Mucosa of descending colon (tissue), 3 donors: ENCODE measurements at regions not wholly inside any gene's neighbourhood (a gene's known extent, or its start where the extent isn't known, plus 50 kb on each side); places are given as distances from the start of the nearest gene placed in this dataset.

ENCODE experiments used
- ATAC-seq: fragments of 200-7000 bp; cut with Tn5 transposase; one replicate; pipeline ENCODE4 v1.9.1; 2020; ENCODE audit warnings: mild to moderate bottlenecking, moderate library complexity
- DNase-seq, 3 donors: peaks; one replicate each; pipeline ENCODE4 v3.0.0-alpha.2; 2020
- H3K36me3 ChIP-seq: fragments of 200-600 bp; one replicate; pipeline ENCODE4 v1.8.0; 2021; ENCODE audit warnings: low read depth, mild to moderate bottlenecking
- H3K4me1 ChIP-seq: fragments of 200-600 bp; one replicate; pipeline ENCODE4 v1.8.0; 2021; ENCODE audit warnings: low read depth, mild to moderate bottlenecking
- H3K4me3 ChIP-seq: fragments of 200-600 bp; one replicate; pipeline ENCODE4 v1.8.0; 2021; ENCODE audit warnings: mild to moderate bottlenecking
- H3K9me3 ChIP-seq: fragments of 200-600 bp; one replicate; pipeline ENCODE4 v1.8.0; 2021; ENCODE audit warnings: mild to moderate bottlenecking
- intact Hi-C, 2 donors: fragments of 100-400 bp; cut with DNase I in 1 of 2; cut with micrococcal nuclease in 1 of 2; formaldehyde crosslinking; loops; one replicate each; pipeline versions ENCODE4 v1.11.0 to v1.11.1; 2022; cut with DNase I, micrococcal nuclease
- TF ChIP-seq, protein P1 (sequence below): fragments of 200-600 bp; IDR thresholded peaks from one replicate; pipeline ENCODE4 v1.8.0; 2022; ENCODE audit warnings: antibody characterized with exemption, mild to moderate bottlenecking
- donor health status: DM: no; HTN: no; CAD: no; lungs with moderate emphysema.
- donor health status: DM: no; HTN: no; CAD: no.
- donor health status: DM: no; HTN: yes; CAD: no.

GRCh38 chr7:68015978-68016532, 1019.4 kb downstream of the TYW1 start:
- ATAC-seq, result no peak
- TF ChIP-seq, protein P1, sequence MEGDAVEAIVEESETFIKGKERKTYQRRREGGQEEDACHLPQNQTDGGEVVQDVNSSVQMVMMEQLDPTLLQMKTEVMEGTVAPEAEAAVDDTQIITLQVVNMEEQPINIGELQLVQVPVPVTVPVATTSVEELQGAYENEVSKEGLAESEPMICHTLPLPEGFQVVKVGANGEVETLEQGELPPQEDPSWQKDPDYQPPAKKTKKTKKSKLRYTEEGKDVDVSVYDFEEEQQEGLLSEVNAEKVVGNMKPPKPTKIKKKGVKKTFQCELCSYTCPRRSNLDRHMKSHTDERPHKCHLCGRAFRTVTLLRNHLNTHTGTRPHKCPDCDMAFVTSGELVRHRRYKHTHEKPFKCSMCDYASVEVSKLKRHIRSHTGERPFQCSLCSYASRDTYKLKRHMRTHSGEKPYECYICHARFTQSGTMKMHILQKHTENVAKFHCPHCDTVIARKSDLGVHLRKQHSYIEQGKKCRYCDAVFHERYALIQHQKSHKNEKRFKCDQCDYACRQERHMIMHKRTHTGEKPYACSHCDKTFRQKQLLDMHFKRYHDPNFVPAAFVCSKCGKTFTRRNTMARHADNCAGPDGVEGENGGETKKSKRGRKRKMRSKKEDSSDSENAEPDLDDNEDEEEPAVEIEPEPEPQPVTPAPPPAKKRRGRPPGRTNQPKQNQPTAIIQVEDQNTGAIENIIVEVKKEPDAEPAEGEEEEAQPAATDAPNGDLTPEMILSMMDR, result no peak

DNA sequence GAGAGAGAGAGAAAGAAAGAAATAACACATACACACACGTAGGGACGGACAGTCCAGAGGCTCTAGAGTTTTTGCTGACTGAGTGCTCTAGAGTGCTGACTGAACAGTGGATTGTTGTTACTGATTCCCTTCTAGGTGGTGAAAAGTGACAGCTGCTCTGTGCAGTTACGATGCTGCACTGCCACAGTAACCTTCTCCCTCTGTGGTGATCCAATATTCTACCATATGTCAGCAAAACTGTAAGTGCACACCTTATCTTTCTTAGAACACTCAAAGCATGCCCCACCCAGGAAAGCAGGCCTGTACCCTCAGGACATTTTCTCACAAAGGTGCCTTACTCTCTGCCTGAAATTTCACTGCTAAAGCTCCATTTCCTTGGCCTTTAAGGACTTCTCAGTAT, 1023.5 kb downstream of the TYW1 start:
- H3K4me1 ChIP-seq, result no peaks in the 10 kb centered on the region
- intact Hi-C loops, result no loop called here
- DNase-seq (no peak), ATAC-seq (no peak)
- H3K36me3 ChIP-seq, result no peaks in the 10 kb centered on the region
- TF ChIP-seq, protein P1, result no peak
- H3K4me3 ChIP-seq, result no peak overlapping the region
- H3K9me3 ChIP-seq, result peaks cover 83% of the 10 kb centered on the region

More at GRCh38 chr7:68015978-68016532, 1019.4 kb downstream of the TYW1 start:
- H3K4me1 ChIP-seq, result no peaks in the 10 kb centered on the region
- peaks cover 67% of the 10 kb centered on the region for H3K9me3 ChIP-seq
- no peak overlapping the region for H3K4me3 ChIP-seq
- no peak for DNase-seq
- intact Hi-C loops, result no loop called here
- no peaks in the 10 kb centered on the region for H3K36me3 ChIP-seq

DNA sequence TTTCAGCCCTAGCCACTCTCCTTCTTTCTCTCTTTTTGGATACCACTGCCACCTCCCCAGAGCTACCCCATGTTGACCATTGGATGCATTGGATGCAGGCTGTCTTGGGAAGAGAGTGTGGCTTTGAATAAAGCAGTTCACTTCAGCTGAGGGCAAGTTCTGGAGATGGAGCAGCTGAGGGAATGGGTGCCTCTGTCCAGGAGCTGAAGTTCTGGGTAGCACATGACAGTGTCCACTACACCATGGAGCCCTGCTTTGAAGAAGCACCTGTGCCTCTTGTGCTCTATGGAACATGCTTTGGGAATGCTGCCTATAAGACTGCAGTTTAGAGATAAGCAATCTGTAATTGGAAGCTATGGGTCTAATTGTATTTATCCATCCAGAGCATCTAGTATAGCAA, 1028.7 kb downstream of the TYW1 start:
- no peak for ATAC-seq
- Histone ChIP-seq H3K4me3 (no peak overlapping the region), H3K9me3 (peaks cover 59% of the 10 kb centered on the region), H3K36me3 (no peaks in the 10 kb centered on the region), H3K4me1 (no peaks in the 10 kb centered on the region)
- TF ChIP-seq, protein P1, result no peak
- no peak for DNase-seq
- intact Hi-C loops, result no loop called here

DNA sequence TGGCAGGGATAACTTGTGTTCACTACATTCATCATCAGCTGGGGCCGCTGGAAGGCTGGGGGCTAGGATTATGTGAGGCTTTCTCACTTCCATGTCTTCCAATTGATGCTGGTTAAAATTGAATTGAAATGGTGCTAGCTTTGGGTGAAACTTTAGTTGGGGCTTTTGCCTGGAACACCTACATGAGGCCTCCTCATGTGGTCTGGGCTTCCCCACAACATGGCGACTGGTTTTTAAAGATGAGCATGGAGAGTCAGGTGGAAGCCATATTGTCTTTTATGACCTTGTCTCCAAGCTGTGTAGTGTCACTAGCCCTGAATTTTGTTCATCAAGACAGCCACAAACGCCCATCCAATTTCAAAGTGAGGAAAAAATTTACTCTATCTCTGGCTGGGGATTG, 1033.9 kb downstream of the TYW1 start:
- Histone ChIP-seq H3K36me3 (no peaks in the 10 kb centered on the region), H3K4me3 (no peak overlapping the region), H3K4me1 (no peaks in the 10 kb centered on the region), H3K9me3 (peaks cover 46% of the 10 kb centered on the region)
- DNase-seq (no peak), ATAC-seq (no peak)
- intact Hi-C loops, result no loop called here
- TF ChIP-seq, protein P1, result no peak

DNA sequence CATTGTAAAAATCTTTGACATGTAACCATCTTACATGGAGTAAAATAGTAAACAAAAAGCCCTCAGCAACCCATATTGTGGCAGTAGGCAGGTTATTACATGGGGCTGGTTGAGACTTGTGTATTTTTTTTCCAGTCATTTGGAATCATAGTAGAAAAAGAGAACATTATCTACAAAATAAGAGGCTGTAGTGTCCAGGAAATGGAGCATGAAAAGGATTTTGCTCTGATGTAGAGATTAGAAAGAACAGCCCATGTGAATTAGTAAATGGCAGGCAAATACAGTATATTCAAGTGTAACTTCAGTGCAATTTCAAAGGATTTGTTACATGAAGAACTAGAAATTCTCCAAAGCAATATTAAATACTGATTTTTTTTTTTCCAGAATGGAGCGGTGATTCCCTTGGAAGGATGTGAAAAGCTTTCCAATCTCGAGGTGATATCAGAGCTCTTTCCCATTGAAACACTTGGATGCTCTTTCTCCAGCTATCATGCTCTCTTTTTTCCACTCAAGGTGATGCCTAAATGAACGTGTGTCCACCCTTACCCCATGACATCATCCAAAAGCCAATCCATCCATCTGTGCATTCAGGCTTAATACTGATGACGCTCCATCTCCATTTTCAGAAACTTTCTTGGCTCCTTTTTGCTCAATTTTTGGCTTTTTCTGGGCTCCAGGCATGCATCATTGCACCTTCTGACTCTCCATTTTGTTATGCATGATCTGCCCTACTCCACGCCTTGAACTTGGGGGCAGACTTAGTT, 1034.7 kb downstream of the TYW1 start:
- ATAC-seq, result no peak

More for the DNA sequence above, 1034.7 kb downstream of the TYW1 start:
- TF ChIP-seq, protein P1, result no peak
- intact Hi-C loops, result no loop called here
- no peaks in the 10 kb centered on the region for H3K4me1 ChIP-seq
- H3K4me3 ChIP-seq, result no peak overlapping the region
- peaks cover 49% of the 10 kb centered on the region for H3K9me3 ChIP-seq
- no peaks in the 10 kb centered on the region for H3K36me3 ChIP-seq
- no peak for DNase-seq
